ENCODE measurements at regions not wholly inside any gene's neighbourhood (a gene's known extent, or its start where the extent isn't known, plus 50 kb on each side); places are given as distances from the start of the nearest gene placed in this dataset.

DNA sequence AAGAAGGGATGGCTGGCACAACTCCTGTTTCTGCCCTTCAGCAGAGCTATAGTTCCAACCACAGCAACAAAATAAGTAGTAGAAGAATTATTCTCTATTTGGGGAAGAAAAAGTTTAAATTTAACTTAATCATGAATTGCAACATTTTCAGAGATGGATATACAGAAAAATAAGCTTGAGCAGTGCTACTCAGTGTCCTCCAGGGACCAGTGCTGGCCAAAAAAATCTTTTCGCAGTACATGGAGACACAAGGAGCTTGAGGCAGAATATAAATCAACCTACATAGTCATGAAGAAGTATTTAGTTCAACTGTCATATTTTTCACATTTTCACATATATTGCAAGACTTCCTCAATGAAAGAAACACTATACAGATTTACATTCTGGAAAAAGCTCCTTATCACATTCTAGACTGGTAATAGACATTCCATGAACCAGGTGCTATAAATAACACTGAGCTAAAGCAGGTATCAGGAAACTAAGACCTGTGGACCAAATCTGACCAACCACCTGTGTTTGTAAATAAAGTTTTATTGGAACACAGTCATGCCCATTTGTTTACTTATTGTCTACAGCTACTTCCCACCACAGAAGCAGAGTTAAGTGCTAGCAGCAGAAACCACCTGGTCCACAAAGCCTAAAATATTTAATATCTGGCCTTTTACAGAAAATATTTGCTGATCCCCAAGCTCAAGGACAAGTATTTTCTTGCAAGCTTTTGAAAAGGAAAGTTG is 101.9 kb downstream of the RGS21 start:
- Histone ChIP-seq H2BK15ac (ENCODE audit: low read depth, poor library complexity, severe bottlenecking) (no peak overlapping the region), H3K4me3 (ENCODE audit: insufficient read depth in 1 of 2, low read depth in 1 of 2, low read length in 2 of 2) (no peak overlapping the region), H3K27ac (ENCODE audit: low read length, poor library complexity, severe bottlenecking) (no peak overlapping the region), H3K18ac (ENCODE audit: low read depth in 1 of 2, low read length in 2 of 2) (no peak overlapping the region), H4K91ac (ENCODE audit: low read length) (no peak overlapping the region), H3K36me3 (ENCODE audit: control insufficient read depth in 1 of 2, insufficient read depth in 2 of 2, low read depth in 1 of 2, low read length in 2 of 2) (no peaks in the 10 kb centered on the region), H3K9me3 (ENCODE audit: control insufficient read depth, low read length) (no peaks in the 10 kb centered on the region), H3K23ac (ENCODE audit: low read length in 2 of 2) (no peak overlapping the region), H3K79me1 (replicated peaks; ENCODE audit: low read length, poor library complexity, severe bottlenecking) (no peaks in the 10 kb centered on the region), H2BK5ac (ENCODE audit: low read depth, low read length, poor library complexity, severe bottlenecking) (no peak overlapping the region), H3K27me3 (ENCODE audit: control insufficient read depth in 1 of 2, insufficient read depth in 1 of 2, low read length in 2 of 2) (no peaks in the 10 kb centered on the region), H2BK120ac (ENCODE audit: low read depth, low read length) (no peak overlapping the region), H2AFZ (ENCODE audit: low read depth, low read length) (no peak overlapping the region), H3K4ac (ENCODE audit: low read depth in 1 of 2, low read length in 2 of 2) (no peak overlapping the region), H3K4me1 (ENCODE audit: control insufficient read depth, insufficient read depth, low read depth, low read length) (no peaks in the 10 kb centered on the region), H3K4me2 (ENCODE audit: low read length, poor library complexity, severe bottlenecking) (no peak overlapping the region), H4K8ac (ENCODE audit: low read length) (no peak overlapping the region), H3K14ac (ENCODE audit: low read length in 2 of 2) (no peak overlapping the region), H2AK5ac (ENCODE audit: low read length, severe bottlenecking) (no peak overlapping the region), H3K9ac (ENCODE audit: low read length) (no peak overlapping the region), H2BK12ac (ENCODE audit: low read length in 2 of 2) (no peak overlapping the region)
- WGBS: 100% methylated on average over 1 of the region's 1 CpG
- DNase-seq: no peak

DNA sequence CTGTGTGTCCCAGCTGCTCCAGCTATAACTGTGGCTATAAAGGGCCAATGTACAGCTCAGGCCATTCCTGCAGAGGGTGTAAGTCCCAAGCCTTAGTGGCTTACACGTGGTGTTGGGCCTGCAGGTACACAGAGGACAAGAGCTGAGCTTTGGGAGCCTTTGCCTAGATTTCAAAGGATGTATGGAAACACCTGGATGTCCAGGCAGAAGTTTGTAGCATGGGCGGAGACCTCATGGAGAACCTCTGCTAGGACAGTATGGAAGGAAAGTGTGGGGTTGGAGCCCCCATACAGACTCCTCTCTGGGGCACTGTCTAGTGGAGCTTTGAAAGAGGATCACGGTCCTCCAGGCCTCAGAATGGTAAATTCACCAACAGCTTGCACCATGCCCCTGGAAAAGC is 113.9 kb downstream of the RGS21 start:
- no peak overlapping the region for H3K18ac ChIP-seq (ENCODE audit: low read depth in 1 of 2, low read length in 2 of 2)
- H3K14ac ChIP-seq (ENCODE audit: low read length in 2 of 2): no peak overlapping the region
- no peak overlapping the region for H4K8ac ChIP-seq (ENCODE audit: low read length)
- H3K4me3 ChIP-seq (ENCODE audit: insufficient read depth in 1 of 2, low read depth in 1 of 2, low read length in 2 of 2): no peak overlapping the region
- no peaks in the 10 kb centered on the region for H3K9me3 ChIP-seq (ENCODE audit: control insufficient read depth, low read length)
- H3K4ac ChIP-seq (ENCODE audit: low read depth in 1 of 2, low read length in 2 of 2): no peak overlapping the region
- H3K23ac ChIP-seq (ENCODE audit: low read length in 2 of 2): no peak overlapping the region
- H2BK120ac ChIP-seq (ENCODE audit: low read depth, low read length): no peak overlapping the region
- no peak overlapping the region for H3K4me2 ChIP-seq (ENCODE audit: low read length, poor library complexity, severe bottlenecking)
- no peak overlapping the region for H3K27ac ChIP-seq (ENCODE audit: low read length, poor library complexity, severe bottlenecking)
- H3K4me1 ChIP-seq (ENCODE audit: control insufficient read depth, insufficient read depth, low read depth, low read length): no peaks in the 10 kb centered on the region
- no peak for DNase-seq
- no peak overlapping the region for H2BK12ac ChIP-seq (ENCODE audit: low read length in 2 of 2)
- no peaks in the 10 kb centered on the region for H3K36me3 ChIP-seq (ENCODE audit: control insufficient read depth in 1 of 2, insufficient read depth in 2 of 2, low read depth in 1 of 2, low read length in 2 of 2)
- H4K91ac ChIP-seq (ENCODE audit: low read length): no peak overlapping the region
- H2BK5ac ChIP-seq (ENCODE audit: low read depth, low read length, poor library complexity, severe bottlenecking): no peak overlapping the region
- H3K9ac ChIP-seq (ENCODE audit: low read length): no peak overlapping the region
- no peak overlapping the region for H2AFZ ChIP-seq (ENCODE audit: low read depth, low read length)
- WGBS: 51% methylated on average over 3 of the region's 3 CpGs
- no peak overlapping the region for H2BK15ac ChIP-seq (ENCODE audit: low read depth, poor library complexity, severe bottlenecking)
- H2AK5ac ChIP-seq (ENCODE audit: low read length, severe bottlenecking): no peak overlapping the region
- H3K79me1 ChIP-seq (replicated peaks; ENCODE audit: low read length, poor library complexity, severe bottlenecking): no peaks in the 10 kb centered on the region
- no peaks in the 10 kb centered on the region for H3K27me3 ChIP-seq (ENCODE audit: control insufficient read depth in 1 of 2, insufficient read depth in 1 of 2, low read length in 2 of 2)

DNA sequence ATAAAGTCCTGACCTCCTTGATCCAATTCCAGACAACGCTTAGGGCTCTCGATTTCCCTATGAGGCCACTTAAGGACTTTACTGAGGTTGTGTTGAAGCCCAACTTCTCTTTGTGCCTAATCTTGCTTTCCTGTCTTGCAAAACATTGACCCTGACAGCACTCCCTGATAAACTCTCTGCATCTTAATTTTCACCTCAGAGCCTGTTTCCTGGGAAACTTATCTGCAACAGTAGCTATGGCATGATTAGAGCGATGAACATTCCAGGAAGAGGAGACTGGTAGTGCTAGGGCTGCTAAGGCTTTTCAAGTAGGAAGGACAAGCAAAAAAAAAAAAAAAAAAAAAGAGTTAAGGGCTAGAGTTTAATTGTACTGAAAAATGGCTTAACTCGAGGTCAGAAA is 118.9 kb downstream of the RGS21 start:
- H2BK12ac ChIP-seq (ENCODE audit: low read length in 2 of 2): no peak overlapping the region
- no peak overlapping the region for H3K4me3 ChIP-seq (ENCODE audit: insufficient read depth in 1 of 2, low read depth in 1 of 2, low read length in 2 of 2)
- H2BK120ac ChIP-seq (ENCODE audit: low read depth, low read length): no peak overlapping the region
- no peak overlapping the region for H3K27ac ChIP-seq (ENCODE audit: low read length, poor library complexity, severe bottlenecking)
- 76% methylated on average over 4 of the region's 4 CpGs for WGBS
- no peak overlapping the region for H4K91ac ChIP-seq (ENCODE audit: low read length)
- no peak overlapping the region for H3K18ac ChIP-seq (ENCODE audit: low read depth in 1 of 2, low read length in 2 of 2)
- no peak overlapping the region for H3K14ac ChIP-seq (ENCODE audit: low read length in 2 of 2)
- peaks cover 3% of the 10 kb centered on the region for H3K4me1 ChIP-seq (ENCODE audit: control insufficient read depth, insufficient read depth, low read depth, low read length)
- no peak overlapping the region for H3K4ac ChIP-seq (ENCODE audit: low read depth in 1 of 2, low read length in 2 of 2)
- DNase-seq: no peak
- no peak overlapping the region for H2BK5ac ChIP-seq (ENCODE audit: low read depth, low read length, poor library complexity, severe bottlenecking)
- no peak overlapping the region for H4K8ac ChIP-seq (ENCODE audit: low read length)
- no peak overlapping the region for H2AFZ ChIP-seq (ENCODE audit: low read depth, low read length)
- H2BK15ac ChIP-seq (ENCODE audit: low read depth, poor library complexity, severe bottlenecking): no peak overlapping the region
- H3K9me3 ChIP-seq (ENCODE audit: control insufficient read depth, low read length): no peaks in the 10 kb centered on the region
- no peaks in the 10 kb centered on the region for H3K36me3 ChIP-seq (ENCODE audit: control insufficient read depth in 1 of 2, insufficient read depth in 2 of 2, low read depth in 1 of 2, low read length in 2 of 2)
- no peak overlapping the region for H3K23ac ChIP-seq (ENCODE audit: low read length in 2 of 2)
- H3K4me2 ChIP-seq (ENCODE audit: low read length, poor library complexity, severe bottlenecking): no peak overlapping the region
- H3K9ac ChIP-seq (ENCODE audit: low read length): no peak overlapping the region
- no peak overlapping the region for H2AK5ac ChIP-seq (ENCODE audit: low read length, severe bottlenecking)
- H3K27me3 ChIP-seq (ENCODE audit: control insufficient read depth in 1 of 2, insufficient read depth in 1 of 2, low read length in 2 of 2): no peaks in the 10 kb centered on the region
- H3K79me1 ChIP-seq (replicated peaks; ENCODE audit: low read length, poor library complexity, severe bottlenecking): no peaks in the 10 kb centered on the region

DNA sequence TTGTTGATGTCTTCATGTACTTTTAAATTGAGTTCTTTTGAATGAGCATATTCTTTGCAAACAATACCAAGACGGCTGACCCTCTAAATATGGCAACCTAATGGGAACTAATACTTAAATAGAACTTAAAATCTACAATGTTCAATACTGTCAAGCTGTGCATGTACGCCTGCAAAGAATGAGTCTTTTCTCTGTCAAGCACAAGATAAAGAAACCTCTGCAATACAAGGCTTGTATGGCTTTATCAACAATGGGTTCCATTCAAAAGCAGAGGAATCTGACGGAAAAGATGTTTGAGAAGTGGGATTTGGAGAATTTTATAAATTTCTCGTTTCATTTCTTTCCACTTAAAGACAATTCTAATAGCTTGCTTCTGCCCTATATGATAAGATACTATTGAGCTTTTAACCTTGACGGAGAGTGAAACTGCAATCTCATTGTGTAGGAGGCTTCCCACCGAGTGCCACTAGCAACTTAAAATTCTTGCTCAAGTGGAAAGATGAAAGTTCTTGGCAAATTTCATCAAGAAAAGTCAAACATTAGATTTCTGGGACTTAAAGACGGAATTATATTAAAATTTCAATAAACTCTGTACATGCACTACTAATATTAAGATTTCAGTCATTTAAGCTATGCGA is 119.8 kb downstream of the RGS21 start:
- Histone ChIP-seq H2BK120ac (ENCODE audit: low read depth, low read length) (no peak overlapping the region), H3K4me1 (ENCODE audit: control insufficient read depth, insufficient read depth, low read depth, low read length) (peaks cover 3% of the 10 kb centered on the region), H3K27me3 (ENCODE audit: control insufficient read depth in 1 of 2, insufficient read depth in 1 of 2, low read length in 2 of 2) (no peaks in the 10 kb centered on the region), H3K4me3 (ENCODE audit: insufficient read depth in 1 of 2, low read depth in 1 of 2, low read length in 2 of 2) (no peak overlapping the region), H3K9me3 (ENCODE audit: control insufficient read depth, low read length) (no peaks in the 10 kb centered on the region), H3K18ac (ENCODE audit: low read depth in 1 of 2, low read length in 2 of 2) (no peak overlapping the region), H2BK12ac (ENCODE audit: low read length in 2 of 2) (no peak overlapping the region), H2AFZ (ENCODE audit: low read depth, low read length) (no peak overlapping the region), H3K27ac (ENCODE audit: low read length, poor library complexity, severe bottlenecking) (no peak overlapping the region), H2AK5ac (ENCODE audit: low read length, severe bottlenecking) (no peak overlapping the region), H3K79me1 (replicated peaks; ENCODE audit: low read length, poor library complexity, severe bottlenecking) (no peaks in the 10 kb centered on the region), H2BK5ac (ENCODE audit: low read depth, low read length, poor library complexity, severe bottlenecking) (no peak overlapping the region), H3K23ac (ENCODE audit: low read length in 2 of 2) (no peak overlapping the region), H3K4ac (ENCODE audit: low read depth in 1 of 2, low read length in 2 of 2) (no peak overlapping the region), H3K9ac (ENCODE audit: low read length) (no peak overlapping the region), H4K8ac (ENCODE audit: low read length) (no peak overlapping the region), H3K36me3 (ENCODE audit: control insufficient read depth in 1 of 2, insufficient read depth in 2 of 2, low read depth in 1 of 2, low read length in 2 of 2) (no peaks in the 10 kb centered on the region), H3K14ac (ENCODE audit: low read length in 2 of 2) (no peak overlapping the region), H4K91ac (ENCODE audit: low read length) (no peak overlapping the region), H2BK15ac (ENCODE audit: low read depth, poor library complexity, severe bottlenecking) (no peak overlapping the region), H3K4me2 (ENCODE audit: low read length, poor library complexity, severe bottlenecking) (no peak overlapping the region)
- no peak for DNase-seq
- 99% methylated on average over 4 of the region's 8 CpGs for WGBS
